Gastrocnemius medialis (tissue), 4 donors: ENCODE measurements at regions not wholly inside any gene's neighbourhood (a gene's known extent, or its start where the extent isn't known, plus 50 kb on each side); places are given as distances from the start of the nearest gene placed in this dataset.

Experiments
- ATAC-seq, 2 donors: fragments of 150-250 bp; one replicate each; pipeline ENCODE4 v1.9.1; 2016
- DNase-seq, 2 donors: peaks; one replicate each; pipeline ENCODE4 v3.0.0-alpha.2; 2019
- H3K27ac ChIP-seq, 4 donors: fragments of 200-600 bp; sonication (generic); 1 replicate in 1 of 4; 2 replicates in 3 of 4; pipeline ENCODE4 v1.5.1; 2016 to 2018; ENCODE audit warnings: mild to moderate bottlenecking in 2 of 4, moderate library complexity in 1 of 4
- H3K27me3 ChIP-seq, 3 donors: fragments of 200-600 bp; sonication (generic) in 2 of 3; 1 replicate in 1 of 3; 2 replicates in 2 of 3; pipeline versions ENCODE4 v1.5.1 to v1.6.0; 2016 to 2019; ENCODE audit warnings: mild to moderate bottlenecking in 1 of 3, moderate library complexity in 1 of 3
- H3K36me3 ChIP-seq, 2 donors: fragments of 200-600 bp; sonication (generic) in 1 of 2; one replicate each; pipeline ENCODE4 v1.5.1; 2017 to 2018
- H3K4me1 ChIP-seq, 2 donors: fragments of 200-600 bp; sonication (generic) in 1 of 2; one replicate each; pipeline ENCODE4 v1.5.1; 2016 to 2017; ENCODE audit warnings: mild to moderate bottlenecking in 2 of 2
- H3K4me3 ChIP-seq, 4 donors: fragments of 200-600 bp; sonication (generic) in 3 of 4; 1 replicate in 1 of 4; 2 replicates in 3 of 4; pipeline ENCODE4 v1.5.1; 2016 to 2019; ENCODE audit warnings: mild to moderate bottlenecking in 2 of 4
- H3K9me3 ChIP-seq, 3 donors: fragments of 200-600 bp; sonication (generic) in 2 of 3; 1 replicate in 1 of 3; 2 replicates in 2 of 3; pipeline ENCODE4 v1.5.1; 2016 to 2019
- CTCF ChIP-seq, 5 experiments: fragments of 450-650 bp in 3 of 5; fragments of 200-600 bp in 2 of 5; sonication (generic) in 2 of 5; IDR thresholded peaks in 4 of 5; conservative IDR thresholded peaks in 1 of 5; 1 replicate in 4 of 5; 2 replicates in 1 of 5; pipeline ENCODE4 v1.5.1; 2016 to 2019; ENCODE audit warnings: antibody characterized with exemption in 5 of 5, mild to moderate bottlenecking in 3 of 5, moderate library complexity in 3 of 5
- POLR2A ChIP-seq, 2 donors: fragments of 450-650 bp; IDR thresholded peaks; one replicate each; pipeline ENCODE4 v1.6.1; 2017; ENCODE audit warnings: antibody characterized with exemption in 2 of 2, mild to moderate bottlenecking in 2 of 2, moderate library complexity in 2 of 2
- in situ Hi-C, 4 donors: fragments of 200-750 bp; cut with MboI; loops; one replicate each; pipeline versions ENCODE4 v1.15.0 to v1.8.0; 2017; ENCODE audit warnings: low sequenced_read_pairs in 4 of 4
- intact Hi-C: fragments of 100-400 bp; cut with DNase I; formaldehyde crosslinking; loops from one replicate; pipeline ENCODE4 v1.15.1; 2023; ENCODE audit warnings: low total_unique reads

GRCh38 chr13:56906909-56907308, 233.8 kb upstream of the PRR20A start:
- intact Hi-C loops = no loop called here
- Histone ChIP-seq H3K27ac (no peak overlapping the region), H3K27me3 (no peaks in the 10 kb centered on the region), H3K36me3 (no peaks in the 10 kb centered on the region), H3K4me1 (no peaks in the 10 kb centered on the region), H3K9me3 (no peaks in the 10 kb centered on the region), H3K4me3 (no peak overlapping the region)
- no peak for DNase-seq
- ATAC-seq = no peak
- no peak for TF ChIP-seq CTCF (IDR thresholded peaks at IDR 0.05 in 4 of 5, conservative IDR thresholded peaks at IDR 0.05 in 1 of 5)
- no peak for TF ChIP-seq POLR2A (IDR thresholded peaks at IDR 0.05)
- in situ Hi-C loops = no loop called here

- no peak for TF ChIP-seq CTCF (IDR thresholded peaks at IDR 0.05 in 4 of 5, conservative IDR thresholded peaks at IDR 0.05 in 1 of 5)
- TF ChIP-seq POLR2A (IDR thresholded peaks at IDR 0.05) = no peak
- no peak for ATAC-seq
- no peaks in the 10 kb centered on the region for H3K27me3 ChIP-seq
- no peak overlapping the region for H3K27ac ChIP-seq
- no peaks in the 10 kb centered on the region for H3K9me3 ChIP-seq
- intact Hi-C loops = no loop called here
- H3K36me3 ChIP-seq = no peaks in the 10 kb centered on the region
- H3K4me1 ChIP-seq = no peaks in the 10 kb centered on the region
- no peak for DNase-seq
- in situ Hi-C loops = no loop called here
- H3K4me3 ChIP-seq = no peak overlapping the region
Observed at GRCh38 chr13:56907766-56908165, 233.0 kb upstream of the PRR20A start.

- no peaks in the 10 kb centered on the region for H3K27me3 ChIP-seq
- DNase-seq (no peak), ATAC-seq (no peak)
- TF ChIP-seq POLR2A (IDR thresholded peaks at IDR 0.05) (no peak), CTCF (IDR thresholded peaks at IDR 0.05 in 4 of 5, conservative IDR thresholded peaks at IDR 0.05 in 1 of 5) (no peak)
- no peaks in the 10 kb centered on the region for H3K9me3 ChIP-seq
- no peak overlapping the region for H3K27ac ChIP-seq
- no peak overlapping the region for H3K4me3 ChIP-seq
- no peaks in the 10 kb centered on the region for H3K36me3 ChIP-seq
- in situ Hi-C loops = no loop called here
- intact Hi-C loops = no loop called here
- H3K4me1 ChIP-seq = no peaks in the 10 kb centered on the region
Observed at GRCh38 chr13:56909896-56910600, 230.7 kb upstream of the PRR20A start.

- intact Hi-C loops (no loop called here), in situ Hi-C loops (no loop called here)
- ATAC-seq (no peak), DNase-seq (no peak)
- Histone ChIP-seq H3K27me3 (no peaks in the 10 kb centered on the region), H3K27ac (no peak overlapping the region), H3K36me3 (no peaks in the 10 kb centered on the region), H3K4me3 (no peak overlapping the region), H3K4me1 (no peaks in the 10 kb centered on the region), H3K9me3 (no peaks in the 10 kb centered on the region)
- TF ChIP-seq CTCF (IDR thresholded peaks at IDR 0.05 in 4 of 5, conservative IDR thresholded peaks at IDR 0.05 in 1 of 5) (no peak), POLR2A (IDR thresholded peaks at IDR 0.05) (no peak)
Observed at GRCh38 chr13:56917966-56918365, 222.8 kb upstream of the PRR20A start.

GRCh38 chr13:56923626-56924140, 217.0 kb upstream of the PRR20A start:
- no peaks in the 10 kb centered on the region for H3K27me3 ChIP-seq
- H3K4me1 ChIP-seq = no peaks in the 10 kb centered on the region
- no peak for ATAC-seq
- no peaks in the 10 kb centered on the region for H3K36me3 ChIP-seq
- H3K4me3 ChIP-seq = no peak overlapping the region
- TF ChIP-seq CTCF (IDR thresholded peaks at IDR 0.05 in 4 of 5, conservative IDR thresholded peaks at IDR 0.05 in 1 of 5) = no peak
- no peak for TF ChIP-seq POLR2A (IDR thresholded peaks at IDR 0.05)
- in situ Hi-C loops = no loop called here
- H3K27ac ChIP-seq = no peak overlapping the region
- no peaks in the 10 kb centered on the region for H3K9me3 ChIP-seq
- DNase-seq = no peak
- intact Hi-C loops = no loop called here
